A673 (cell line): ENCODE measurements at regions not wholly inside any gene's neighbourhood (a gene's known extent, or its start where the extent isn't known, plus 50 kb on each side); places are given as distances from the start of the nearest gene placed in this dataset.

ENCODE experiments used
- BruUV-seq: library from RNA; stranded (reverse); fragments of 400-500 nt; replicated peaks from 2 replicates; lab custom pipeline; 2021; lab: Mats Ljungman, UMichigan
- CTCF ChIA-PET: fragments of 300-600 bp; sonication (Branson Sonifier 250); formaldehyde crosslinking; loops from one replicate; lab custom pipeline; 2022; ENCODE audit warnings: antibody characterized with exemption; lab: Charles Lee
- POLR2A ChIA-PET: fragments of 300-600 bp; sonication (Branson Sonifier 250); formaldehyde crosslinking; loops from one replicate; lab custom pipeline; 2022; ENCODE audit warnings: antibody characterized with exemption; ENCODE audit not compliant: low non-redundant PET; lab: Charles Lee
- DNase-seq: peaks from one replicate; pipeline ENCODE4 v3.0.0-alpha.2; 2015; ENCODE audit warnings: low spot score
- H3K27ac ChIP-seq: fragments of 200-600 bp; sonication (generic); 2 replicates; pipeline ENCODE4 v1.5.1; 2016; ENCODE audit warnings: mixed run types, low read depth, mild to moderate bottlenecking, mixed read lengths, antibody characterized with exemption, low read length; ENCODE audit not compliant: poor library complexity, severe bottlenecking
- H3K27me3 ChIP-seq: fragments of 200-600 bp; sonication (generic); replicated peaks from 2 replicates; pipeline ENCODE4 v1.6.1; 2017; ENCODE audit warnings: mixed run types, low read depth, mild to moderate bottlenecking, mixed read lengths, antibody characterized with exemption, low read length; ENCODE audit not compliant: insufficient read depth, poor library complexity
- H3K36me3 ChIP-seq: fragments of 200-600 bp; sonication (generic); 2 replicates; pipeline ENCODE4 v1.6.1; 2016; ENCODE audit warnings: mixed run types, mild to moderate bottlenecking, mixed read lengths, antibody characterized with exemption, low read length; ENCODE audit not compliant: insufficient read depth, poor library complexity, severe bottlenecking
- H3K4me1 ChIP-seq: fragments of 200-600 bp; sonication (generic); 2 replicates; pipeline ENCODE4 v1.6.1; 2017; ENCODE audit warnings: mixed run types, mild to moderate bottlenecking, mixed read lengths, antibody characterized with exemption, low read length; ENCODE audit not compliant: insufficient read depth, poor library complexity, severe bottlenecking
- H3K4me3 ChIP-seq: fragments of 200-600 bp; sonication (generic); 2 replicates; pipeline ENCODE4 v1.5.1; 2016; ENCODE audit warnings: low read depth, mixed run types, mild to moderate bottlenecking, mixed read lengths, low read length; ENCODE audit not compliant: poor library complexity, severe bottlenecking
- H3K9me3 ChIP-seq: fragments of 200-600 bp; sonication (generic); 2 replicates; pipeline ENCODE4 v1.6.1; 2016; ENCODE audit warnings: mixed run types, low read depth, mild to moderate bottlenecking, mixed read lengths, antibody characterized with exemption, low read length; ENCODE audit not compliant: poor library complexity, severe bottlenecking
- EZH2 ChIP-seq: fragments of 200-600 bp; sonication (generic); IDR thresholded peaks from 2 replicates; pipeline ENCODE4 v1.6.1; 2017; ENCODE audit warnings: borderline replicate concordance, low read depth, mild to moderate bottlenecking, mixed read lengths, antibody characterized with exemption, low read length; ENCODE audit not compliant: poor library complexity, severe bottlenecking
- intact Hi-C: fragments of 100-400 bp; cut with micrococcal nuclease; formaldehyde crosslinking; loops from one replicate; pipeline ENCODE4 v1.10.0; 2022; ENCODE audit not compliant: unreplicated experiment
- TF ChIP-seq, protein P1 (sequence below): fragments of 300-800, 200-600 bp; sonication (generic); conservative IDR thresholded peaks from 2 replicates; pipeline ENCODE4 v1.5.1; 2017; ENCODE audit warnings: low read depth, mild to moderate bottlenecking, antibody characterized with exemption, low read length, moderate library complexity, mixed read lengths

DNA sequence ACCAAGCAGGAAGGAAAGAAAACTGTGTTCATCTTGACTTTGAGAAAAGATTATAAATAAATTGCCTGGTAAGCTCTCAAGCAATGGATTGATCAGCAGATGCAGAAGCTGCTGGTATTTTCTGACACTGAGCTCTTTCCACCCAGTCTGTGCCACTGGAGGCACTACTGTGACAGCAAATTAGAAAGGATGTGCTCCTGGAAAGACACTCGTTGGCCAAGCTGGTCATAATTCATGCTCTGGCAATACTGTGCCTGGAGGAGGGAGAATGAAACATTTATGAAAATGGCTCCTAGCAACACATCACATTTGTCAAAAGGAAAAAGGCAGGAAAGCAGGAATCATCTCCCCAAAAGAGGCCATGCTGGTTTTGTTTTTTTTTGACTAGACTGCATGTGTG is 84.2 kb downstream of the CAVIN4 start:
- TF ChIP-seq, protein P1, sequence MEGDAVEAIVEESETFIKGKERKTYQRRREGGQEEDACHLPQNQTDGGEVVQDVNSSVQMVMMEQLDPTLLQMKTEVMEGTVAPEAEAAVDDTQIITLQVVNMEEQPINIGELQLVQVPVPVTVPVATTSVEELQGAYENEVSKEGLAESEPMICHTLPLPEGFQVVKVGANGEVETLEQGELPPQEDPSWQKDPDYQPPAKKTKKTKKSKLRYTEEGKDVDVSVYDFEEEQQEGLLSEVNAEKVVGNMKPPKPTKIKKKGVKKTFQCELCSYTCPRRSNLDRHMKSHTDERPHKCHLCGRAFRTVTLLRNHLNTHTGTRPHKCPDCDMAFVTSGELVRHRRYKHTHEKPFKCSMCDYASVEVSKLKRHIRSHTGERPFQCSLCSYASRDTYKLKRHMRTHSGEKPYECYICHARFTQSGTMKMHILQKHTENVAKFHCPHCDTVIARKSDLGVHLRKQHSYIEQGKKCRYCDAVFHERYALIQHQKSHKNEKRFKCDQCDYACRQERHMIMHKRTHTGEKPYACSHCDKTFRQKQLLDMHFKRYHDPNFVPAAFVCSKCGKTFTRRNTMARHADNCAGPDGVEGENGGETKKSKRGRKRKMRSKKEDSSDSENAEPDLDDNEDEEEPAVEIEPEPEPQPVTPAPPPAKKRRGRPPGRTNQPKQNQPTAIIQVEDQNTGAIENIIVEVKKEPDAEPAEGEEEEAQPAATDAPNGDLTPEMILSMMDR = no peak
- H3K36me3 ChIP-seq = no peaks in the 10 kb centered on the region
- no peak for DNase-seq
- H3K27me3 ChIP-seq = no peaks in the 10 kb centered on the region
- no peaks in the 10 kb centered on the region for H3K4me1 ChIP-seq
- intact Hi-C loops = no loop called here
- no TSS peak for BruUV-seq
- ChIA-PET POLR2A (no interaction called here), CTCF (no interaction called here)
- no peak overlapping the region for H3K4me3 ChIP-seq
- H3K27ac ChIP-seq = no peak overlapping the region
- H3K9me3 ChIP-seq = no peaks in the 10 kb centered on the region

DNA sequence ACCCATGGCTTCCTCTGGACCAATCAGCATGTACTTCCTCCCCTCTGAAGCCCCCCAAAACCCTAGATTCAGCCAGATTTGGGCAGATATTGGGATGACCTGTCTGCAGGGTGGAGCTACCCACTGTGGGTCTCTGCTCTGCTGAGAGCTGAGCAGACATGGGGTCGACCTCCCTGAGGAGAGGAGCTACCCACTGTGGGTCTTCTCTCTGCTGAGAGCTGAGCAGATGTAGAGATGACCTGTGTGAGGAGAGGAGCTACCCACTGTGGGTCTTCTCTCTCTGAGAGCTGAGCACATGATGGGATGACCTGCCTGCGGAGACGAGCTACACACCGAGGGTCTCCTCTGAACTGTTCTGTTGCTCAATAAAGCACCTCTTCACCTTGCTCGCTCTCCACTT is 89.6 kb downstream of the CAVIN4 start:
- DNase-seq = no peak
- POLR2A ChIA-PET = no interaction called here
- CTCF ChIA-PET = no interaction called here

DNA sequence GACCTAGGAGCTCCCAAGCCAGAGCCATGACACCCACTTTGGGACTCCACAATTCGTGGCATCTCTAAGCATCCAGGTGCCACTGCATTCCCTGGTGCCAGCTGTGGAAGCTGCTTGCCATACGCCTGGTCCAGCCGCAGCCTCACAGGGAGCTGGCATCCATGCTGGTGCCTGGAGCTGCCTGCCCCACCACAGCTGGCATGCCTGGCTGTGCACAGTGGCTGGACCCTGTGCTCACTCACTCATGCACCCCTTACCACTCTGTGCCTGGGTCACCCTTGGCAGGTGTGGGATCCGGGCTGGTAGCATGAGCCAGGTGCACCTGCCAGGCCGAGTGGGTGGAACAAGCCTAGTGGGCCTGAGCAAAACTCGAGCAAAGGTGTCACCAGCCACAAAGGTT is 90.1 kb downstream of the CAVIN4 start:
- no peak for DNase-seq
- Histone ChIP-seq H3K4me3 (no peak overlapping the region), H3K36me3 (no peaks in the 10 kb centered on the region), H3K9me3 (no peaks in the 10 kb centered on the region), H3K27ac (no peak overlapping the region), H3K27me3 (peaks cover 7% of the 10 kb centered on the region), H3K4me1 (peaks cover 8% of the 10 kb centered on the region)
- intact Hi-C loops = no loop called here
- BruUV-seq = no TSS peak
- POLR2A ChIA-PET = no interaction called here
- CTCF ChIA-PET = no interaction called here
- TF ChIP-seq, protein P1 = no peak
- TF ChIP-seq EZH2 = no peak

More for the DNA sequence above, 89.6 kb downstream of the CAVIN4 start:
- Histone ChIP-seq H3K4me3 (no peak overlapping the region), H3K27me3 (peaks cover 7% of the 10 kb centered on the region), H3K36me3 (no peaks in the 10 kb centered on the region), H3K27ac (no peak overlapping the region), H3K4me1 (peaks cover 8% of the 10 kb centered on the region), H3K9me3 (no peaks in the 10 kb centered on the region)
- no peak for TF ChIP-seq EZH2
- TF ChIP-seq, protein P1 = no peak
- intact Hi-C loops = no loop called here
- no TSS peak for BruUV-seq
